ENCODE measurements at regions not wholly inside any gene's neighbourhood (a gene's known extent, or its start where the extent isn't known, plus 50 kb on each side); places are given as distances from the start of the nearest gene placed in this dataset.
A peak's percentile ranks its signal among the peaks of the same experiment; 100 is the strongest.

GRCh38 chr6:133609415-133610226, 279.3 kb upstream of the TCF21 start (continued):
- TF ChIP-seq ARID5B (CRISPR knock-in tag; IDR thresholded peaks at IDR 0.05) (peak; percentile 50), ATF7 (IDR thresholded peaks at IDR 0.05) (0 out of 2 replicates have a peak, but pooled peaks have one; percentile 9), ATF7 (CRISPR knock-in tag; IDR thresholded peaks at IDR 0.05) (no peak), FOXJ3 (CRISPR knock-in tag; IDR thresholded peaks at IDR 0.05; ENCODE audit: borderline replicate concordance) (no peak), ZIK1 (CRISPR knock-in tag; IDR thresholded peaks at IDR 0.05; ENCODE audit: borderline replicate concordance, low read depth) (no peak), TBX3 (IDR thresholded peaks at IDR 0.05; ENCODE audit: borderline replicate concordance) (peak; percentile 64; the same call in 1 of the 2 replicates), RARA (CRISPR knock-in tag; IDR thresholded peaks at IDR 0.05) (peak; percentile 22; the same call in 1 of the 2 replicates), ZNF569 (CRISPR knock-in tag; IDR thresholded peaks at IDR 0.05; ENCODE audit: borderline replicate concordance) (no peak), SOX13 (IDR thresholded peaks at IDR 0.05) (no peak), SOX13 (CRISPR knock-in tag; conservative IDR thresholded peaks at IDR 0.05 in 1 of 2, IDR thresholded peaks at IDR 0.05 in 1 of 2) (peak in 1 of 2 experiments; percentile 49; a peak in 1 of 4 replicates), BATF2 (CRISPR knock-in tag; IDR thresholded peaks at IDR 0.05) (no peak), MIXL1 (CRISPR knock-in tag; IDR thresholded peaks at IDR 0.05) (no peak), ZNF230 (CRISPR knock-in tag; IDR thresholded peaks at IDR 0.05) (no peak), ATF3 (CRISPR knock-in tag; IDR thresholded peaks at IDR 0.05) (peak; percentile 46; the same call in 1 of the 2 replicates), TCF7 (IDR thresholded peaks at IDR 0.05; ENCODE audit: low read depth) (0 out of 2 replicates have a peak, but pooled peaks have one; percentile 29)
- TF ChIP-seq, protein P1, sequence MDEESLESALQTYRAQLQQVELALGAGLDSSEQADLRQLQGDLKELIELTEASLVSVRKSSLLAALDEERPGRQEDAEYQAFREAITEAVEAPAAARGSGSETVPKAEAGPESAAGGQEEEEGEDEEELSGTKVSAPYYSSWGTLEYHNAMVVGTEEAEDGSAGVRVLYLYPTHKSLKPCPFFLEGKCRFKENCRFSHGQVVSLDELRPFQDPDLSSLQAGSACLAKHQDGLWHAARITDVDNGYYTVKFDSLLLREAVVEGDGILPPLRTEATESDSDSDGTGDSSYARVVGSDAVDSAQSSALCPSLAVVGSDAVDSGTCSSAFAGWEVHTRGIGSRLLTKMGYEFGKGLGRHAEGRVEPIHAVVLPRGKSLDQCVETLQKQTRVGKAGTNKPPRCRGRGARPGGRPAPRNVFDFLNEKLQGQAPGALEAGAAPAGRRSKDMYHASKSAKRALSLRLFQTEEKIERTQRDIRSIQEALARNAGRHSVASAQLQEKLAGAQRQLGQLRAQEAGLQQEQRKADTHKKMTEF (CRISPR knock-in tag; IDR thresholded peaks at IDR 0.05), result no peak
- TF ChIP-seq, protein P2, sequence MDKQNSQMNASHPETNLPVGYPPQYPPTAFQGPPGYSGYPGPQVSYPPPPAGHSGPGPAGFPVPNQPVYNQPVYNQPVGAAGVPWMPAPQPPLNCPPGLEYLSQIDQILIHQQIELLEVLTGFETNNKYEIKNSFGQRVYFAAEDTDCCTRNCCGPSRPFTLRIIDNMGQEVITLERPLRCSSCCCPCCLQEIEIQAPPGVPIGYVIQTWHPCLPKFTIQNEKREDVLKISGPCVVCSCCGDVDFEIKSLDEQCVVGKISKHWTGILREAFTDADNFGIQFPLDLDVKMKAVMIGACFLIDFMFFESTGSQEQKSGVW (CRISPR knock-in tag; IDR thresholded peaks at IDR 0.05; ENCODE audit: borderline replicate concordance), result no peak
- TF ChIP-seq, protein P3, sequence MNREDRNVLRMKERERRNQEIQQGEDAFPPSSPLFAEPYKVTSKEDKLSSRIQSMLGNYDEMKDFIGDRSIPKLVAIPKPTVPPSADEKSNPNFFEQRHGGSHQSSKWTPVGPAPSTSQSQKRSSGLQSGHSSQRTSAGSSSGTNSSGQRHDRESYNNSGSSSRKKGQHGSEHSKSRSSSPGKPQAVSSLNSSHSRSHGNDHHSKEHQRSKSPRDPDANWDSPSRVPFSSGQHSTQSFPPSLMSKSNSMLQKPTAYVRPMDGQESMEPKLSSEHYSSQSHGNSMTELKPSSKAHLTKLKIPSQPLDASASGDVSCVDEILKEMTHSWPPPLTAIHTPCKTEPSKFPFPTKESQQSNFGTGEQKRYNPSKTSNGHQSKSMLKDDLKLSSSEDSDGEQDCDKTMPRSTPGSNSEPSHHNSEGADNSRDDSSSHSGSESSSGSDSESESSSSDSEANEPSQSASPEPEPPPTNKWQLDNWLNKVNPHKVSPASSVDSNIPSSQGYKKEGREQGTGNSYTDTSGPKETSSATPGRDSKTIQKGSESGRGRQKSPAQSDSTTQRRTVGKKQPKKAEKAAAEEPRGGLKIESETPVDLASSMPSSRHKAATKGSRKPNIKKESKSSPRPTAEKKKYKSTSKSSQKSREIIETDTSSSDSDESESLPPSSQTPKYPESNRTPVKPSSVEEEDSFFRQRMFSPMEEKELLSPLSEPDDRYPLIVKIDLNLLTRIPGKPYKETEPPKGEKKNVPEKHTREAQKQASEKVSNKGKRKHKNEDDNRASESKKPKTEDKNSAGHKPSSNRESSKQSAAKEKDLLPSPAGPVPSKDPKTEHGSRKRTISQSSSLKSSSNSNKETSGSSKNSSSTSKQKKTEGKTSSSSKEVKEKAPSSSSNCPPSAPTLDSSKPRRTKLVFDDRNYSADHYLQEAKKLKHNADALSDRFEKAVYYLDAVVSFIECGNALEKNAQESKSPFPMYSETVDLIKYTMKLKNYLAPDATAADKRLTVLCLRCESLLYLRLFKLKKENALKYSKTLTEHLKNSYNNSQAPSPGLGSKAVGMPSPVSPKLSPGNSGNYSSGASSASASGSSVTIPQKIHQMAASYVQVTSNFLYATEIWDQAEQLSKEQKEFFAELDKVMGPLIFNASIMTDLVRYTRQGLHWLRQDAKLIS (CRISPR knock-in tag; IDR thresholded peaks at IDR 0.05), result no peak
